ENCODE measurements at regions not wholly inside any gene's neighbourhood (a gene's known extent, or its start where the extent isn't known, plus 50 kb on each side); places are given as distances from the start of the nearest gene placed in this dataset.
A peak's percentile ranks its signal among the peaks of the same experiment; 100 is the strongest.

GRCh38 chr13:74201530-74201929, 67.3 kb upstream of the KLF12 start:
- DNase-seq (ENCODE audit: low read depth), result no peak

GRCh38 chr13:74200081-74200480, 65.9 kb upstream of the KLF12 start:
- no peak for DNase-seq (ENCODE audit: low read depth)

DNA sequence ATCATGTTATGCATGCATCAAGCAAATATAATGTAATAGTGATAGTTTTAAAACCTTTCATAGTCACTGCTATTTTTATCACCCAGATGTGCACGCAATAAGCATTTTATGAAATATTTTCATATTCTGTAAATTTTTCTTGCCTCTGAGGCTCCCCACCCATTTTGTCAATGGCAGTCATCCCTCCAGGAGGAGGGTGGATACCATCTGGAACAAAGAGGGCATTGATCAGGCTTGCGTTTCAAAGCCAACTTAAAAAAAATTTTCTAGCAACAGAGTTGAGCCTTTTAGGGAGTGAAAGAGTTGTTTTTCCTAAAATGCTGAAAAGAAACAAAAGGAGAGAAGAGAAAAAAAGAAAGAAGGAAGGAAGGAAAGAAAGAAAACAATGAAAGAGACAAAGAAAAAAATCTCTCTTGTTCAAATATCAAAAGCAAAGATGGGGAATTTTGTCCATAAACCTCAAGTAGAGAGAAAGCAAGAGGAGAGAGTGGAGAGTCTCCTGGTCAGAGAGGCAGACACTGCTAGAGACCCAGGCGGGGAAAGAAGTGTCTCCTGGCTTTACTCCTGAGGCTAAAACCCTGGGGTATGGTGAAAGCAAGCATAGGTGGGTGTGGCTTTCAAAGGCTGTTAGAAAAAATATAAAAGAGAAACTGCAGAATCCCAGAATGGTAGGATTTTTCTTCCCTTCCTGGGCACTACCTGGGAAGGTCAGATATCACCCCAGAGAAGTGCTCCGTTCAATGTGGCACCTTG, 63.6 kb upstream of the KLF12 start:
- DNase-seq (ENCODE audit: low read depth), result no peak

GRCh38 chr13:74194846-74195245, 60.6 kb upstream of the KLF12 start:
- no peak for DNase-seq (ENCODE audit: low read depth)

DNA sequence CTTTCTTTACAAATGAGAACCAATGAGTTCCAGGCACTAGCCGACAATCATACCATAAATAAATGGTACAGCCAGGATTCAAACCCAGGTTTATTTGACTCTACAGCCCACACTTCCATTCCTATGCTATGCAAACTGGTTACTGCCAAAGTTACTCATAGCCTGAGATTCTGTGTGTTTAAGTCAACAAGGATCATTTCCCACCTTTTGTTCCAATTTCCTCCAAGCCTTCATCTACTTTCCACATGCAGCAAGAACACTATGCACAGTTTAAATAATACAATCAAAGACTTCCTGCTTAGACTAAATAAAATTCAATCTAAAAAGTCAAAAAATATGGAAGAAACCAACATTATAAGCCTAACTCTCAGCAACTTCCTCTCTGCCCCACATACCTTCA, 59.2 kb upstream of the KLF12 start:
- no peak for DNase-seq (ENCODE audit: low read depth)

GRCh38 chr13:74191410-74191809, 57.2 kb upstream of the KLF12 start:
- DNase-seq (ENCODE audit: low read depth), result no peak

GRCh38 chr13:74190999-74191398, 56.8 kb upstream of the KLF12 start:
- no peak for DNase-seq (ENCODE audit: low read depth)

DNA sequence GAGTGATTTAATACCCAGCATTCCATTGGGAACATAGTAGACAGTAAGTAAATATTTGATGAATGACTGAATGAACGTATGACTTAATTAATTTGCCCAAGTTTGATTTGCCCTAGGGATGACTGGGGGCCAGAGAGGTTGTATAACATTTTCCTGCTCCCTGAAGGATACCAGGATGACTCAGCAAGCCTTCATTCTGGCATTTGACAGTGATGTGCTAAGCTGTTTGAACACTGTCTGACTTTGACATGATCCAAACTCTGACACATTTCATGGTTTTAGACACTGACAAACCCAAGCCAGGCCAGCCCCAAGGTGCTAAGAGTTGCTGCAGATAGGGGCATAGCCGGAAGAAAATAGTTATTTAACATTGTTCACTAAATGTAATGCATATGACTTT, 53.4 kb upstream of the KLF12 start:
- peak; percentile 19 for DNase-seq (ENCODE audit: low read depth)

DNA sequence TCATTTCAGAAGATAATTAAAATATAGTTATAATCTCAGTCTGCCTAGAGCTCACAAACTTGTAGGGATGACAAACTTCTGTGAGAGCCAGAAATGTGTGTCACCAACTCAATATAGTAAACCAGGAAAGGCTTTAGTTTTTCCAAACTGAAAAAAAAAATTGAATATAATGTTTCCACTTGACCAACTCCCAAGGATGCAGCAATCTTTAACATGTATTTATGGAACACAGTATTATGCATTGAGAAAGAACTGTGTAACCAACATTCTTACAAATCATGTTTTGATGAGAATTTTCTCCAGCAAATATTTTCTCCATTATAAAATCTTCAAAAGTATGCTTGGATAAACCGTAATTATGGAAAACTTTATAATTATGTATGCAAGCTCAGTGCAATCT, 50.1 kb upstream of the KLF12 start:
- no peak for DNase-seq (ENCODE audit: low read depth)
